Lower lobe of right lung (tissue), 2 donors: ENCODE measurements at regions not wholly inside any gene's neighbourhood (a gene's known extent, or its start where the extent isn't known, plus 50 kb on each side); places are given as distances from the start of the nearest gene placed in this dataset.
A peak's percentile ranks its signal among the peaks of the same experiment; 100 is the strongest.

Source experiments
- ATAC-seq, 2 donors: fragments of 200-7000 bp; cut with Tn5 transposase; one replicate each; pipeline ENCODE4 v1.9.1; 2020 to 2022; ENCODE audit warnings: mild to moderate bottlenecking in 2 of 2, moderate library complexity in 2 of 2
- DNase-seq: peaks from one replicate; pipeline ENCODE4 v3.0.0-alpha.2; 2020
- H3K27ac ChIP-seq: fragments of 200-600 bp; one replicate; pipeline ENCODE4 v1.8.0; 2022
- H3K27me3 ChIP-seq: fragments of 200-600 bp; one replicate; pipeline ENCODE4 v1.8.0; 2022; ENCODE audit warnings: low read depth
- H3K36me3 ChIP-seq: fragments of 200-600 bp; one replicate; pipeline ENCODE4 v1.8.0; 2022; ENCODE audit warnings: mild to moderate bottlenecking
- H3K4me1 ChIP-seq: fragments of 200-600 bp; one replicate; pipeline ENCODE4 v1.8.0; 2022
- H3K4me3 ChIP-seq: fragments of 200-600 bp; one replicate; pipeline ENCODE4 v1.8.0; 2022; ENCODE audit warnings: mild to moderate bottlenecking
- H3K9me3 ChIP-seq: fragments of 200-600 bp; one replicate; pipeline ENCODE4 v1.8.0; 2022
- CTCF ChIP-seq: fragments of 200-600 bp; IDR thresholded peaks from one replicate; pipeline ENCODE4 v1.8.0; 2022; ENCODE audit warnings: antibody characterized with exemption, mild to moderate bottlenecking
- intact Hi-C: fragments of 100-400 bp; cut with DNase I; formaldehyde crosslinking; loops from one replicate; pipeline ENCODE4 v1.11.0; 2022
- donor health status: DM: no; HTN: yes; CAD: no; lungs with severe emphysema.

GRCh38 chr17:15890279-15890892 is 54.5 kb upstream of the ADORA2B start:
- Histone ChIP-seq H3K4me1 (peaks cover 22% of the 10 kb centered on the region), H3K4me3 (no peak overlapping the region), H3K36me3 (no peaks in the 10 kb centered on the region), H3K27ac (no peak overlapping the region), H3K27me3 (no peaks in the 10 kb centered on the region), H3K9me3 (no peaks in the 10 kb centered on the region)
- TF ChIP-seq CTCF, result no peak
- ATAC-seq (no peak), DNase-seq (no peak)
- intact Hi-C loops, result no loop called here

DNA sequence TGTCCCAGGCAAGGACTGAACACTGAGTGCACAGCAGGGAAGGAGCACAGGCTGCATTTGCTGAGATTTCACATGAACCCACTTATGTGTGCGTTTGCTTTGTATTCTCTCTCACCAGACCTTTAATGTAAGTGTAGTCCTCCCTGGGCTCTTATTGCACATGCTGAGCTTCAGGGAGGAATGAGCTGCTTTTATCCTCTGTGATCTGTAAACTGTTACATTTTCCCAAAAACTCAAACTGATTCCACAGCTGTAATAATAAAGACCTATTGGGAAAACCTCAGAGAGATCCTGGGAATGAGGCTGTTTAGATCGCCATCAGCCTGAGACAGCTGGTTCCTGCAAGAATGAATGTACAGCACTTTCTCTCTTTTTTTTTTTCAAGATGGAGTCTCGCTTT is 53.6 kb upstream of the ADORA2B start:
- intact Hi-C loops, result no loop called here
- DNase-seq, result no peak
- H3K27me3 ChIP-seq, result no peaks in the 10 kb centered on the region
- no peak for ATAC-seq
- no peaks in the 10 kb centered on the region for H3K36me3 ChIP-seq
- H3K9me3 ChIP-seq, result no peaks in the 10 kb centered on the region
- H3K4me3 ChIP-seq, result no peak overlapping the region
- peaks cover 22% of the 10 kb centered on the region for H3K4me1 ChIP-seq
- TF ChIP-seq CTCF, result no peak
- no peak overlapping the region for H3K27ac ChIP-seq

DNA sequence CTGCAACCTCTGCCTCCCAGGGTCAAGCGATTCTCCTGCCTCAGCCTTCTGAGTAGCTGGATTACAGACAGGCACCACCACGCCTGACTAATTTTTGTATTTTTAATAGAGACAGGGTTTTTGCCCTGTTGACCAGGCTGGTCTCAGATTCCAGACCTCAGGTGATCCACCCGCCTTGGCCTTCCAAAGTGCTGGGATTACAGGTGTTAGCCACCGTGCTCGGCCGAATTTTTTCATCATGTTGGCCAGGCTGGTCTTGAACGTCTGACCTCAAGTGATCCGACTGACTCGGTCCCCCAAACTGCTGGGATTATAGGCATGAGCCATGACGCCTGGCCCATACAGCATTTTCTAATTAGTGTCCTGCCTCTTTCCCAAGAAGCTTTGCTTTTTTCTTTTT is 52.7 kb upstream of the ADORA2B start:
- no peak for TF ChIP-seq CTCF
- Histone ChIP-seq H3K4me3 (no peak overlapping the region), H3K36me3 (no peaks in the 10 kb centered on the region), H3K27ac (peak overlapping the region; percentile 42), H3K4me1 (peaks cover 12% of the 10 kb centered on the region), H3K9me3 (no peaks in the 10 kb centered on the region), H3K27me3 (no peaks in the 10 kb centered on the region)
- no peak for DNase-seq
- intact Hi-C loops, result no loop called here
- peak in 1 of 2 donors; percentile 9 for ATAC-seq

DNA sequence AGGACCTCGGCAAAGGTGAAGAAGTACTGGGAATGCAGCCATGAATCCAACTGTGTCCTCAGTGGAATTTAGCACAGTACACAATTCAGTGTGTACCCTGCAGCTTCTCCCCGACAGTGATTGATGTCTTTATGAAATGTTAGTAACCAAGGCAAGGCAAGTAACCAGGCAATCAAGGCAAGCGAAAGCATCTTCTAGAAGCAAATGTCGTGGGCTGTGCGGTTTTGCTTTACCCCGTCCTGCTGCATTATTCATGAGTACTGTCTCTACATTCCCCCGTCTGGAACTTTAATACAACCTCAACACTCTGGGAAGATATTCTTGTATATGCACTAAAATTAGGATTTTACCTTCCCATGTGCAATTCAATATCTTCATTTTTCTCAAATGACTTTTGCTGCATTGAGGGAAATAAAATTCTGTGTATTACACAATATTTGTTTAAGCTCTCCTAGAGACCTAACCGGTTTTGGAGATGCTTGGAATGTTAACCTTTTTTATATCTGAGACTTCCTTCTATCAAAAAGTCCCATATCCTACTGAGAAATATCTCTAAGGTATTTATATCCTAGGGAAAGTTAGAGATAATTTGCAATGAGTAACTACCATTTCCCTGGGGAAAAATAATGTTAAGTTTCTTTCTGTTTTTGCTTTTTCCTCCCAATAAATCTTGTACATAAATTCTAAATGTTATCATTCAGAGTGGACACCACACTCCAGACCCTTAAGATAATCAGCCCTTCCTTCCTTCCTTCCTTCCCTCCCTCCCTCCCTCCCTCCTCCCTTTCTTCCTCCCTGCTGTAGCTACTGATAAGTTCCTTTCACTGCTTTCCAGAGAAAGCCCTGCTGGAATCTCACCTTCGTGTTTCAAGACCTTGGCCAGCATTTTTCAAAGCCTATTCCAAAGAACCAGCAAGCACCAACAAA is 51.9 kb upstream of the ADORA2B start:
- Histone ChIP-seq H3K36me3 (no peaks in the 10 kb centered on the region), H3K9me3 (no peaks in the 10 kb centered on the region), H3K27me3 (no peaks in the 10 kb centered on the region), H3K4me3 (no peak overlapping the region), H3K27ac (peak overlapping the region; percentile 44), H3K4me1 (peaks cover 12% of the 10 kb centered on the region)
- TF ChIP-seq CTCF, result no peak
- intact Hi-C loops, result no loop called here
- DNase-seq (no peak), ATAC-seq (peak; percentile 76 to 87)

DNA sequence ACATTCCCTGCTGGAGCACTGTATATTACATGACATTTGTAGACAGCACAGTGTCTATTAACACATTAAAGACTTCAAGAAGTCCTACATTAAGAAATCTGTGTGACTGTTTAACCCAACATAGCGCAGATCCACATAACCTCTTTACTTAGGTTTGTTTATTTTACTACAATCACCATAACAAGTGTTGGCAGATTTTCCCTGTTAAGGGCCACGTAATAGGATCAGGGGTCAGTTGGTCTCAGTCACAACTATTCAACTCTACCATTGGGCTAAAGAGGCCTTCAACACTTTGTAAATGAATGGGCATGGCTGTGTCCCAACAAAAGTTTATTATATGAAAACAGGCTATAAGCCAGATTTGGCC is 51.3 kb upstream of the ADORA2B start:
- Histone ChIP-seq H3K36me3 (no peaks in the 10 kb centered on the region), H3K27me3 (no peaks in the 10 kb centered on the region), H3K27ac (peak overlapping the region; percentile 44), H3K4me1 (peaks cover 15% of the 10 kb centered on the region), H3K4me3 (no peak overlapping the region), H3K9me3 (no peaks in the 10 kb centered on the region)
- no peak for TF ChIP-seq CTCF
- DNase-seq, result no peak
- peak; percentile 71 to 72 for ATAC-seq
- intact Hi-C loops, result no loop called here
